HG03469 (cell line): ENCODE measurements at regions not wholly inside any gene's neighbourhood (a gene's known extent, or its start where the extent isn't known, plus 50 kb on each side); places are given as distances from the start of the nearest gene placed in this dataset.
A peak's percentile ranks its signal among the peaks of the same experiment; 100 is the strongest.

Experiments used
- ATAC-seq: cut with Tn5 transposase; IDR thresholded peaks from one replicate; pipeline ENCODE4 v1.9.1; 2021; ENCODE audit warnings: mild to moderate bottlenecking, moderate library complexity, moderate number of reproducible peaks; ENCODE audit not compliant: unreplicated experiment

DNA sequence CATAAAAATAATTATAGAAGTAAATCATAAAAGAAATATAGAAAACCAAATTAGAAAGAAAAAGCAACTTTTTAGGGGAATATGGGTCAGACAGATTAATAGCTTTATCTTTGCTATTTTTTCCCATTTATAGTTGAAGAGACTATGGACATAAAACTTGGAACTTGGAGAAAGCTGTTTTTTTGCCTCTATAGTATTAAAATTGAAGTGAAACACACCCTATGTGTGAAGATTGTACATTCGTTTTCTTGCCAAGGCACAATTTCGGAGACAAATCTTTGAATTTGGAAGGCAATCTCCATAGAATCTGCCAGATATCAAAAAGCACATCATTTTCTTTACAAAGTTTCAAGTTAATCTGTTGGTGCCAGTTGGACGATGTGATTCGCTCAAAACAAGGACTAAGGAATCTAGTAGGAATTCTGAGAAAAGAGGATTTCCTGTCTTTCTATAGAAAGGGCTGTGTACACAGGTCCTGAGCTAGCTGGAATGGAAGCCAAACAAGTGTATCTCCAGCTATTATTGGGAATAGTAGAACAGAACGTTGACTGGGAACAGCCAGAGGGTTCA, 156.3 kb downstream of the SLC7A11 start:
- no peak for ATAC-seq

DNA sequence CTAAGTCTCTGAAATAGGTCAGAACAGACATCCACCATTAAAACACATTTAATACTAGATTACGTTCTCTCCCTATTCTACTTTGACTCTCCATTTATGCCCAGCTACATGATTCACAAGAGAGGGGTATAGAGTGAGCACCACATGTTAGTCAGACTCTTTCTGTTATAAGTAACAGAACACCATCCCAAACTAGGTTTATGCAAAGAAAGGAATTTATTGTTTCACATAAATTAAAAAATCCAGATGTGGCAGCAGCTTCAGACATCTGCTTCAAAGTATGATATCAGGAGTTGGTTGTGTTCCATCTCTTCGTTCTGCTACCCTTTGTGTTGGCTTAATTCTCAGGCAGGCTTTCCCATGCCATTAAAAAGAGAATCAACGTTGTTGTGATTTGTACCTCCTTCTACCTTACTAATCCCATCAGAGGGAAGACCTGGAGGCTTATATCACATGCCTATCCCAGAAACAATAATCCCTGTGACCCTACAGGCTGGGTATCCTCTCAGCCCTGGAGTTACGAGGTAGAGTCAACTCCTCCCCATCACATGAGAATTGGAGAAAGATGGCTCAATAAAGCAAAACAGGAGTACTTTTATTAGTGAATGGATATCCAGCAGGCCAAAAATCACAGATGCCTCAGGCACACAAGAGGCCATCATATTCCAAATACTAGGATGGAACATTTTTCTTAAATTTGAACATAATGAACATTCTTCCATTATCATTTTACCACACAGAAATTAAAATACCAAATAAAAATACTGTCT, 163.2 kb downstream of the SLC7A11 start:
- no peak for ATAC-seq

- no peak for ATAC-seq
Observed at GRCh38 chr4:138078253-138078652, 163.9 kb downstream of the SLC7A11 start.

DNA sequence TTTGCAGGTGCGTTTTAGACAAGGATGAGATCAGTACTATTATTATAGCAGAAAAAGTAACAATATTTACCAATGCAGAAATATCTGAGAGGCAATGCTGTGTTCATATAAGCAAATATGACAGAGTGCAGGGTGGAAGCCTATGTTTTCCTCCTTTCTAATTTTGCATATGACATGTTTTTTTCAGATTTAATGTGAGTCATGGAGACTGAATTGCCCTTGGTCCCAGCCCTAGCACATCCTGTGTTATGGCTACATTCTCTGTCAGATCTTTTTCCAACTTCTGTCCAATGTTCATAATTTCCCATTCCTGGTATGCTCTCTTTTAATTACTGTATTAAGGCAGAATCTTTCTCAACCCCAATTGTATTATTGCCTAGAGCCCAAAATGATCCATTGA, 165.6 kb downstream of the SLC7A11 start:
- no peak for ATAC-seq

GRCh38 chr4:138070816-138071215, 171.3 kb downstream of the SLC7A11 start:
- no peak for ATAC-seq

DNA sequence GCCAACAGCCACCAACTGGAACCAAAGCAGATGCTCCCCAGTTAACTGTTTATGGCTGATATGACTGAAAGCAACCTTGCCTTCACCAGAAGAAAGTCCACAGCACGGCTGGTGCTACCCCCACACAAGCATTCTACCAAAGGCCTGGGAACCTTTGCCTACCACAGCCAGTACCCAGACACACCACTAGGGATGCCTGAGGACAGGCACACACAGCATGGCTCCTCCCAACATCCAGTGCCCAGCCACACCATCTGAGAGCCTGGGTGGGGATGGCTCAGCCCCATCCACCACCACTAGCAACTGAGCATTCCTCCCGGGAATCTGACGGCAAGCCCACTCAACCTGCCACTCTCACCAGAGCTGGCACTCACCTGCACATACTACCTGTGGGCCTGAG, 178.6 kb downstream of the SLC7A11 start:
- ATAC-seq = no peak

GRCh38 chr4:138062929-138063328, 179.2 kb downstream of the SLC7A11 start:
- no peak for ATAC-seq

DNA sequence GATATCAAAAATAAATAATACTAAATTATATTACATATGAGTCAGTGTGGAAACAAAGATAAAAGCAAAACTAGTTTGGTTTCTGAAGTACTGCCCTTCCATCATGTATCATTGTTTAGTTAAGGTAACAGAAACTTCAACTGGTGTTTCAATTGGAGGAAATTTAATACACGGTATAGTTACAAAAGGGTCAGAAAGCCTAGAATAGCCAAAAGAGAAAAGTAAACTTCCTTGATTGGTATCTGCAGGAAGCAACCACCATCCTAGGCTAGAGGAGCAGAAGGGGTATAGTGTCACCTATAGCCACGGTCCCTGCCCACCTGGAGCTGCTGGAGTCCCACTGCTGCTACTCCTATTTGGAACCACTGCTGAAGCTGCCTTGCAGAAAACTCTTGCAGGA, 185.6 kb downstream of the SLC7A11 start:
- no peak for ATAC-seq

GRCh38 chr4:138055890-138056289, 186.3 kb downstream of the SLC7A11 start:
- no peak for ATAC-seq

DNA sequence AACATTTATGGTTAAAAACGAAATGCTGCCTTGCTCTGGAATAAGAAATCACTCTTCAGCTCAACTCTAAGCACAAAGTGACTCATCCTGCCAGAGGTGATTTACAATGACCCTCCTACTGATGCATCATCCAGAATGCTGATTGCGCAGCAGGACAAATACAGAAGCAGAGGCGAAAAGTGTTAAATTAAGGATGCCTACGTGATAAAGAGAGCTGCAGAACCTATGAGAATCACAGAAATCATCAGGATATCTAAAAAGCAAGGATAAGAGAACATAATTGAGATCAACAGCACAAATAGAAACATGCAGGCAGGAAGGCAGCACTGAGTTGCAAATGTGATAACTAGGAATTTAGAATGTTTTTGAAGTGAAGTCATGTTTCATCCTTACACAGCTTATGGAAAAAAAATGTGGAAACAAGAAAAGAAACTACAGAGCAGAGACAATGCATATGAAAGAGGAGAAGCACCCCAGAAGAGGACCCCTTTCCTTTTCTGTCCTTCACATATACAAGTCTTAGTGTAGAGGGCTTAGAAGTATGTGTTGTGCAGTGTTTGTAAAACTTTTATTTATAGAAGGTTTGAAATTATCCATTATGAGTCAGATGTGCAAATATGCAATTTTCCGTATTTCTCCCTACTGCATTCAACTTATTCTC, 188.4 kb downstream of the SLC7A11 start:
- no peak for ATAC-seq

- no peak for ATAC-seq
Observed at GRCh38 chr4:138052806-138053632, 189.1 kb downstream of the SLC7A11 start.

- no peak for ATAC-seq
Observed at GRCh38 chr4:138051157-138051556, 191.0 kb downstream of the SLC7A11 start.

GRCh38 chr4:138050601-138051000, 191.5 kb downstream of the SLC7A11 start:
- ATAC-seq = no peak

DNA sequence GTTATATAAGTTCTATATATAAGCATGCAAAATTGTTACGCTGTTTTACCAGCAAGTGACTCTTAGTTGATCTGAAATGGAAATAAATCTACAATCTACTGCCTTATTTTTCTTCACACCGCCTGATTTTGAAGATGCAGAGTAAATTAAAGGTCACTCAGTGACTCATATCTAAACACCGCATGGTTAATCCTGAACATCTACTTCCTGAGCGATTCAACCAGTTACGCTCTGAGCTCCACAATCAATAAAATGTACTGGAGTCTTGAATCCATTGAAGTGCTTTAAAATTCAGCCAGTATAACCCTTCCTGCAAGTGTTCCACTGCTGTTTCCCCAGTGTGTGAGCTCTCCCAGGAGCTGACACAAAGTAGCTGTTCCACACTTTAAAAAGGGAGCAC, 192.8 kb downstream of the SLC7A11 start:
- ATAC-seq = no peak

GRCh38 chr4:138047290-138047689, 194.9 kb downstream of the SLC7A11 start:
- ATAC-seq = no peak

GRCh38 chr4:138045036-138045435, 197.1 kb downstream of the SLC7A11 start:
- no peak for ATAC-seq

DNA sequence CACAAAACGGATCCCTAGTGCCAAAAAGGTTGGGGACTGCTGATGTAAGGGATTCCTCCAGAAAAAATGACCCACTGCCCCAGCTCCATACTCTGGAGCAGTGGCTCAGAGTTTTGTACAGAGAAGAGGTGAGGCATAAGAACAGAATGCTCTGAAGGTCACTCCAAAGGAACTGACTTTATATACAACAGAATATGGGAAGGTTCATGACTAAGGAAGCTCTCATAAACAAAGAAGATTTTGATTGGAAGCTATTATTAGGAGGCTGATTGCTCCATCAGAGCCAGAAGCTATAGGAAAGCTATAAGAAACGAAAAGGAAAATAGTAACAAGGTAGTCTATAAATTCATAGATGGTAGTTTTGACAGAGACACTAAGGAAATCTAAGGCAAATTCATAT, 203.1 kb downstream of the SLC7A11 start:
- no peak for ATAC-seq

DNA sequence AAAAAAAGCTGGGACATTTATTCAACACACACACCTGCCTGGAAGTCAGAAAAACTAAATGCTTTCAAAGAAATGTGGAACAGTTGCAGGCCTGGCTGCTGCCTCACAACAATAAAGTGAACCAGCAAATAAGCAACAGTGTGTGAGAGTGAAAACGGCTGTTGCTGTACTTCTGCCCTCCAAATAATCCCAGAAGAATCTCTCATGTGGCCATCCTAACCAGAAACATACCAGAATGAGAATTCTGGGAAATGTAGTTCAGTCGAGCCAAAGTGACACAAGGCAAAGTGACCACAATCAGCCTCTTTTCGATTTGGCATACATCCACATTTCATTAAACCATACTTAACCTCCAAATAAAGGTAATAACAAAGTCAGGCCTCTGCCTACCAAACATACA, 204.5 kb downstream of the SLC7A11 start:
- ATAC-seq = no peak

DNA sequence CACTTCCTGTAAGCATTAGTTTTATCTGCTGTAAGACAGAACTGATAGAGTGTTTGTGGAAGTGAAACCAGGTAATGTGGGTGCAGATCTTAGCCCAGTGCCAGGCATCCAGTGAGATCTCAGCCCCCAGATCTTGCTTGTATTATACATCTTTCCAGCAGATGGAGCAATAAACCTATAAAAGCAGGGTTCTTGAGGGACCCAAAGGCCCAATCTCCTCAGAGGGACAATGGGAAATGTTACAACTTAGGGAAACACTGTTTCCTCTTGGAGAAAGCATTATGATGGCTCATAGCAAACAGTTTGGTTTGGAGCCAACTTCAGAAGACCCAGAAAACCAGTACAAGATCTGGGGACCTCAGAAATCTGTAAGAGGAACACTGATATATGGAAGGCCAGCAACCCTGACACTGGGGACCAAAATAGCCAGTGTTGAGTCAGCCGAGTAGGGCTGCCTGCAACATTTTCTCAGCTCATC, 206.3 kb downstream of the SLC7A11 start:
- ATAC-seq = peak; percentile 100

DNA sequence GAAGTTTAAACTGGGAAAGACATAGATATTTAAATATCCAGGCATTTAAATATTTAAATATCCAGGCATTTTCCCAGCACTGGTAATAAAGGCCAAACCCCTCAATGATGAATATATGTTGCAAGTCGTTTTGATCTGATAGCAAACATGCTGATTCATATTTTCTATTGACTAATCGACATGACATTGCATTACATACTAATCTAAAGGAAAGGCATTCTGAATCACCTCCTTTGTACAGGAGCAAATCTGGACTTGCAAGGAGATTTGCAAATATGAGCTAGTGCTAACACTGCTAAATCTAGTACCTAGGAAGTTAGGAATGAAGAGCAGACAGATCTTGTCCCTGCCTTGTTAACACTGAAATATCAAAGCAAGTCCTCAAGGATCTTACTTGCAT, 207.3 kb downstream of the SLC7A11 start:
- no peak for ATAC-seq

- ATAC-seq = no peak
Observed at GRCh38 chr4:138032222-138032621, 209.9 kb downstream of the SLC7A11 start.
